ENCODE measurements at regions not wholly inside any gene's neighbourhood (a gene's known extent, or its start where the extent isn't known, plus 50 kb on each side); places are given as distances from the start of the nearest gene placed in this dataset.

GRCh38 chr12:45613855-45614254, 115.7 kb upstream of the ARID2 start:
- Mint-ChIP-seq H3K27me3 (peaks cover 4% of the 10 kb centered on the region), H3K4me3 (no peak overlapping the region), H3K27ac (no peak overlapping the region), H3K9me3 (no peaks in the 10 kb centered on the region), H3K36me3 (ENCODE audit: low read depth) (no peaks in the 10 kb centered on the region), H3K4me1 (ENCODE audit: low read depth) (peaks cover 12% of the 10 kb centered on the region)
- DNase-seq, result no peak

DNA sequence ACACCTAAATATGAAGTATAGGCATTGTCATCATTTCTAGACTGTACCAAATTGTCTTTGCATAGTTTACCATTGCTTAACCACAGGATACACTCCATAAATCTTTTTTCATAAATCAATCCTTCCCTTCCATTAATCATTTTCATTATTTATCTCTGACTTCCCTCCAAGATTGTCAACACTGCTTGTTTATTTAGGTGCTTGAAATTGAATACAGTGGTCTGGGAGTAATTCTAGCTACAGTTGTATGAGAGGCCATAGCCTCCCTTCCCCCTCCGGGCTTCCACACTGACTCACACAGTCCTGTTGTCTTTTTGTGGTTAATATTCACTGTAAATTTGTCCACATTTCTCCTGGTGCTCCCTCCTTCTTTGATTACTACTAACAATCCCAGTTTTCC, 114.2 kb upstream of the ARID2 start:
- Mint-ChIP-seq H3K27me3 (peaks cover 7% of the 10 kb centered on the region), H3K9me3 (no peaks in the 10 kb centered on the region), H3K36me3 (ENCODE audit: low read depth) (no peaks in the 10 kb centered on the region), H3K4me3 (no peak overlapping the region), H3K4me1 (ENCODE audit: low read depth) (peaks cover 12% of the 10 kb centered on the region), H3K27ac (no peak overlapping the region)
- no peak for DNase-seq

GRCh38 chr12:45619736-45620135, 109.8 kb upstream of the ARID2 start:
- Mint-ChIP-seq H3K4me3 (no peak overlapping the region), H3K4me1 (ENCODE audit: low read depth) (no peaks in the 10 kb centered on the region), H3K27ac (no peak overlapping the region), H3K9me3 (no peaks in the 10 kb centered on the region), H3K36me3 (ENCODE audit: low read depth) (no peaks in the 10 kb centered on the region), H3K27me3 (peaks cover 11% of the 10 kb centered on the region)
- DNase-seq, result no peak

GRCh38 chr12:45621703-45622102, 107.8 kb upstream of the ARID2 start:
- H3K4me3 Mint-ChIP-seq, result no peak overlapping the region
- no peaks in the 10 kb centered on the region for H3K4me1 Mint-ChIP-seq (ENCODE audit: low read depth)
- H3K9me3 Mint-ChIP-seq, result no peaks in the 10 kb centered on the region
- H3K27me3 Mint-ChIP-seq, result peaks cover 11% of the 10 kb centered on the region
- H3K36me3 Mint-ChIP-seq (ENCODE audit: low read depth), result no peaks in the 10 kb centered on the region
- H3K27ac Mint-ChIP-seq, result no peak overlapping the region
- no peak for DNase-seq

GRCh38 chr12:45622210-45622937, 107.1 kb upstream of the ARID2 start:
- H3K4me1 Mint-ChIP-seq (ENCODE audit: low read depth), result no peaks in the 10 kb centered on the region

DNA sequence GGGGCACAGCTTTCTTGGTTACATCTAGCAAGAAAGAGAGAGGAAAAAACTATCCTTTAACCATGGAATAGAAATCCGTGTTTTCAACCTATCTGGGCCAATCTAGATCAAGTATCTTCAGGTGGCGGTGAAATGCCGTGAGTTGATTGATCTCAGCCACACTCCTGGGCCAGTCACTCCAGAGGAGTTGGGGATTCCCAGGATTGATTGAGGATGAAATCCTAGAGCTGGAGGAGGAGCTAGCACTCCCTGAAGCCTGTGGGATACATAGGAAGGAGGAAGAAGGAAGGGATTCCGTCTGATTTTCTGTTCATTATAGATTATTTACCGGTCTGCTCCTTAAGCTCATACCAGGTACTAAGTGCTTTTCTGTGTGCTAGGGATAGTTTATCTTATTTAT, 106.3 kb upstream of the ARID2 start:
- no peaks in the 10 kb centered on the region for H3K9me3 Mint-ChIP-seq
- no peaks in the 10 kb centered on the region for H3K36me3 Mint-ChIP-seq (ENCODE audit: low read depth)
- no peak overlapping the region for H3K27ac Mint-ChIP-seq
- peaks cover 11% of the 10 kb centered on the region for H3K27me3 Mint-ChIP-seq
- H3K4me3 Mint-ChIP-seq, result no peak overlapping the region
- no peak for DNase-seq
- no peaks in the 10 kb centered on the region for H3K4me1 Mint-ChIP-seq (ENCODE audit: low read depth)

More at GRCh38 chr12:45622210-45622937, 107.1 kb upstream of the ARID2 start:
- Mint-ChIP-seq H3K4me3 (no peak overlapping the region), H3K27ac (no peak overlapping the region), H3K27me3 (peaks cover 11% of the 10 kb centered on the region), H3K9me3 (no peaks in the 10 kb centered on the region), H3K36me3 (ENCODE audit: low read depth) (no peaks in the 10 kb centered on the region)
- no peak for DNase-seq

DNA sequence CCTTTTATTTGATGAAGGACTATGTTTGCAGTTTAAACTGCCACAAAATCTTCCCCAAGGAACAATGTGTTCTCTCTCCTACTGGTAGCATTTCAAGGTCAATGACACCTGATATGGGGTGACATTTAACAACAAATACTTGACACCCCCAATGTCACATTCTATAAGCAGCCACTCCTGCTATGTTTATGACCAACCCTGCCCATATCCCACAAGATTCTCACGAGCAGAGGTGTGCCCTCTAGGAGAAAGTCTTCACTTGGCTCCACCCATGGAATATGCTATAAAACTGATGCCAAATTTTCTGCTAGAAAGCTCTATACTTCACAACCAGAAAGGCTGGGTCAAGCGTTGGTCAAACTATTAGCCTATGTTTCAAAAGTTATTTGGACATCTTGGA, 105.6 kb upstream of the ARID2 start:
- Mint-ChIP-seq H3K27me3 (peaks cover 11% of the 10 kb centered on the region), H3K9me3 (no peaks in the 10 kb centered on the region), H3K27ac (no peak overlapping the region), H3K4me3 (no peak overlapping the region), H3K36me3 (ENCODE audit: low read depth) (no peaks in the 10 kb centered on the region), H3K4me1 (ENCODE audit: low read depth) (no peaks in the 10 kb centered on the region)
- DNase-seq, result no peak

DNA sequence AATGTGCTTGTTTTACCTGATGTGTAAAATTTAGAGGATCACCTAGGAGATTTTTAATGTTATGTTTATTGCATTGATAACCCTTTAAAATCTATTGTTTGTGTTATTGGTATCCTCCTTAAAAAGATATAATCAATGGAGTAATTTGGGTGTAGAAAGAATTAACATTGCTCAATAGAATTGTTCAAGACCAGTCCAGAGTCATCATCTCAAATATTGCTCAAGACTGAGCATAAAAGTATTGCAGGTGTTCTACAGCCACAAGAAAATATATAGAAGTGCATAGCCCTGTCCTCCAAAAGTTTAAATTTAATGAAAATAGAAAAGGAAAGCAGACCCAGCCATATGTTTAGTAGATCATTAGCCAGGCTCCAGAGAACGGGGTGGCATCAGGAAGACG, 102.5 kb upstream of the ARID2 start:
- no peaks in the 10 kb centered on the region for H3K36me3 Mint-ChIP-seq (ENCODE audit: low read depth)
- H3K27me3 Mint-ChIP-seq, result peaks cover 5% of the 10 kb centered on the region
- DNase-seq, result no peak
- H3K4me3 Mint-ChIP-seq, result no peak overlapping the region
- no peaks in the 10 kb centered on the region for H3K4me1 Mint-ChIP-seq (ENCODE audit: low read depth)
- no peak overlapping the region for H3K27ac Mint-ChIP-seq
- H3K9me3 Mint-ChIP-seq, result no peaks in the 10 kb centered on the region

GRCh38 chr12:45627407-45628069, 102.0 kb upstream of the ARID2 start:
- DNase-seq, result no peak
- H3K27me3 Mint-ChIP-seq, result peaks cover 5% of the 10 kb centered on the region
- H3K9me3 Mint-ChIP-seq, result no peaks in the 10 kb centered on the region
- no peaks in the 10 kb centered on the region for H3K4me1 Mint-ChIP-seq (ENCODE audit: low read depth)
- no peaks in the 10 kb centered on the region for H3K36me3 Mint-ChIP-seq (ENCODE audit: low read depth)
- H3K27ac Mint-ChIP-seq, result no peak overlapping the region
- H3K4me3 Mint-ChIP-seq, result no peak overlapping the region

DNA sequence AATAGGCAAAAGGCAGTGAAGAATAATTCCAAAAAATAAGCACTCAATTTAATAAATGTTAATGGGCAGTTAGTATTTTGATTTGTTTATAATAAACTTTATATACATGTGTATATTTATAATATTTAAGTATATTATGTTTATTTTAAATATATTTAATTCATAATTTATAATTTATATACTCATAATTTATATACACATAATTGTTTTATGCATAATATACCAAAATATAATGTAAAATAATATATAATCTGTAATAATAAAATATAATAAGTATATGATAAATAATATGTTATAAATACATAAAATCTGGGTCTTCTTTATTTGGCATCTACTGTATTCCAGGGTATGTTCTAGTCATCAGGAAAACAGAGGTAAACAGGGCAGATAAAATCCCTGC, 100.2 kb upstream of the ARID2 start:
- Mint-ChIP-seq H3K4me3 (no peak overlapping the region), H3K9me3 (no peaks in the 10 kb centered on the region), H3K4me1 (ENCODE audit: low read depth) (peaks cover 3% of the 10 kb centered on the region), H3K36me3 (ENCODE audit: low read depth) (no peaks in the 10 kb centered on the region), H3K27ac (no peak overlapping the region), H3K27me3 (no peaks in the 10 kb centered on the region)
- no peak for DNase-seq

GRCh38 chr12:45633733-45634132, 95.8 kb upstream of the ARID2 start:
- Mint-ChIP-seq H3K4me3 (no peak overlapping the region), H3K27me3 (no peaks in the 10 kb centered on the region), H3K4me1 (ENCODE audit: low read depth) (peaks cover 6% of the 10 kb centered on the region), H3K9me3 (no peaks in the 10 kb centered on the region), H3K27ac (no peak overlapping the region), H3K36me3 (ENCODE audit: low read depth) (no peaks in the 10 kb centered on the region)
- DNase-seq, result no peak

- peaks cover 6% of the 10 kb centered on the region for H3K4me1 Mint-ChIP-seq (ENCODE audit: low read depth)
- H3K9me3 Mint-ChIP-seq, result no peaks in the 10 kb centered on the region
- no peak for DNase-seq
- H3K36me3 Mint-ChIP-seq (ENCODE audit: low read depth), result no peaks in the 10 kb centered on the region
- no peak overlapping the region for H3K4me3 Mint-ChIP-seq
- H3K27me3 Mint-ChIP-seq, result no peaks in the 10 kb centered on the region
- H3K27ac Mint-ChIP-seq, result no peak overlapping the region
Observed at GRCh38 chr12:45634273-45634917, 95.1 kb upstream of the ARID2 start.

DNA sequence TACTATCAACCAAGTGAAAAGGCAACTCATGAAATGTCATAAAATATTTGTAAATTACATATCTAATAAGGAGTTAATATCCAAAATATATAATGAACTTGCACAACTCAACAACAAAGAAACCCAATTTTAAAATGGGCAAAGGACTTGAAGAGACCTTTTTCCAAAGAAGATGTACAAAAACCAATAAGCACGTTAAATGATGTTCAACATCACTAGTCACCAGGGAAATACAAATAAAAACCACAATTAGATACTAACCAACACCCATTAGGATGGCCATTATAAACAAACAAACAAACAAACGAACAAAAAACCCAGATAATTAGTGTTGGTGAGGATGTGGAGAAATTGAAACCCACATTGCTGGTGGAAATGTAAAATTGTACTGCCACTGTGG, 92.3 kb upstream of the ARID2 start:
- Mint-ChIP-seq H3K4me1 (ENCODE audit: low read depth) (peaks cover 6% of the 10 kb centered on the region), H3K27me3 (no peaks in the 10 kb centered on the region), H3K27ac (no peak overlapping the region), H3K9me3 (no peaks in the 10 kb centered on the region), H3K4me3 (no peak overlapping the region), H3K36me3 (ENCODE audit: low read depth) (no peaks in the 10 kb centered on the region)
- no peak for DNase-seq

- Mint-ChIP-seq H3K9me3 (no peaks in the 10 kb centered on the region), H3K4me3 (no peak overlapping the region), H3K27me3 (no peaks in the 10 kb centered on the region), H3K4me1 (ENCODE audit: low read depth) (peaks cover 6% of the 10 kb centered on the region), H3K27ac (no peak overlapping the region), H3K36me3 (ENCODE audit: low read depth) (no peaks in the 10 kb centered on the region)
- DNase-seq, result no peak
Observed at GRCh38 chr12:45637706-45638105, 91.8 kb upstream of the ARID2 start.

DNA sequence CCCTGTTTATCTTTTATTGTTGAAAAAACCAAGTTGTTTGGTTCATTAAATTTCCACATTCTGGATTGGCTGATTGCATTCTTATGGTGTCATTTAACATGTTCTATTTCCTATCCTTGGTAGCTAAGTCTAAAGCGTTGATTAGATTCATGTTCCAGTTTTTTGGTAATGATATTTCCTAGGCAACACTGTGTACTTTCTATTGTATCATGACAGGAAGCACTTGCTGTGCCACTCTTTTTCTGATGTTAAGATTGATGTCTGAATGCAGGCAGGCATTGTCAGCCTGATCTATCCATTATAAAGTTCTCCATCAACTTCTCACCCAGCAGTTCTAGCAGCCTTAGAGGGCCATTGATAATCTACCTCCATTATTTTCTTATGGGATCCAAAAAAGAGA, 91.1 kb upstream of the ARID2 start:
- no peaks in the 10 kb centered on the region for H3K27me3 Mint-ChIP-seq
- no peaks in the 10 kb centered on the region for H3K9me3 Mint-ChIP-seq
- H3K4me1 Mint-ChIP-seq (ENCODE audit: low read depth), result peaks cover 6% of the 10 kb centered on the region
- no peak overlapping the region for H3K4me3 Mint-ChIP-seq
- no peaks in the 10 kb centered on the region for H3K36me3 Mint-ChIP-seq (ENCODE audit: low read depth)
- DNase-seq, result no peak
- H3K27ac Mint-ChIP-seq, result no peak overlapping the region
